Stimulated activated CD4-positive, alpha-beta T cell treated with anti-CD3 and anti-CD28 coated beads, TNF-alpha, amount 100 ng/mL, for 48 hours (primary cell): ENCODE measurements at regions not wholly inside any gene's neighbourhood (a gene's known extent, or its start where the extent isn't known, plus 50 kb on each side); places are given as distances from the start of the nearest gene placed in this dataset.
"Not testable (repeated sequence)": the region's sequence is repeated elsewhere in the genome, so short reads cannot be mapped to it uniquely, and the experiment has no call there.

Experiments
- DNase-seq, 3 donors: peaks; one replicate each; pipeline ENCODE4 v3.0.0-alpha.2; 2020; ENCODE audit warnings: low read depth in 3 of 3

GRCh38 chr16:64305663-64306062 is 816.2 kb downstream of the CDH11 start:
- no peak for DNase-seq

GRCh38 chr16:64304951-64305350 is 816.9 kb downstream of the CDH11 start:
- DNase-seq: no peak

GRCh38 chr16:64304396-64304795 is 817.5 kb downstream of the CDH11 start:
- no peak for DNase-seq

GRCh38 chr16:64297863-64298600 is 823.8 kb downstream of the CDH11 start:
- DNase-seq: no peak

GRCh38 chr16:64295466-64295865 is 826.4 kb downstream of the CDH11 start:
- no peak for DNase-seq

- no peak for DNase-seq
These were observed 828.9 kb downstream of the CDH11 start for GRCh38 chr16:64292953-64293352.

GRCh38 chr16:64292161-64292560 is 829.7 kb downstream of the CDH11 start:
- no peak for DNase-seq

- DNase-seq: no peak
These were observed 831.4 kb downstream of the CDH11 start for GRCh38 chr16:64290461-64290860.

GRCh38 chr16:64287655-64288528 is 834.0 kb downstream of the CDH11 start:
- DNase-seq: no peak

- DNase-seq: no peak
These were observed 839.7 kb downstream of the CDH11 start for GRCh38 chr16:64282181-64282580.

- DNase-seq: no peak
These were observed 841.5 kb downstream of the CDH11 start for GRCh38 chr16:64280317-64280716.

- DNase-seq: no peak
These were observed 843.7 kb downstream of the CDH11 start for GRCh38 chr16:64278196-64278595.

GRCh38 chr16:64276646-64277045 is 845.2 kb downstream of the CDH11 start:
- DNase-seq: no peak

- no peak for DNase-seq
These were observed 849.8 kb downstream of the CDH11 start for GRCh38 chr16:64272028-64272427.

GRCh38 chr16:64269756-64270155 is 852.1 kb downstream of the CDH11 start:
- no peak for DNase-seq

GRCh38 chr16:64265756-64266155 is 856.1 kb downstream of the CDH11 start:
- DNase-seq: no peak

- DNase-seq: not testable (repeated sequence)
These were observed 861.0 kb downstream of the CDH11 start for GRCh38 chr16:64260631-64261401.

GRCh38 chr16:64254443-64255367 is 867.2 kb downstream of the CDH11 start:
- DNase-seq: no peak

- DNase-seq: no peak
These were observed 868.3 kb downstream of the CDH11 start for GRCh38 chr16:64253525-64253924.

- DNase-seq: no peak
These were observed 868.8 kb downstream of the CDH11 start for GRCh38 chr16:64253096-64253495.

- DNase-seq: no peak
These were observed 870.1 kb downstream of the CDH11 start for GRCh38 chr16:64251742-64252141.
